Mesenchymal stem cell (in vitro differentiated cells and primary cell): ENCODE measurements at regions not wholly inside any gene's neighbourhood (a gene's known extent, or its start where the extent isn't known, plus 50 kb on each side); places are given as distances from the start of the nearest gene placed in this dataset.

Source experiments
- DNase-seq: peaks from one replicate; pipeline ENCODE4 v3.0.0-alpha.2; 2013
- H2AFZ ChIP-seq: one replicate; pipeline ENCODE4 v1.6.1; 2013; ENCODE audit warnings: low read depth, mild to moderate bottlenecking, control low read depth, inconsistent platforms, low read length, moderate library complexity
- H2AK5ac ChIP-seq: 2 replicates; pipeline ENCODE4 v1.6.1; 2013; ENCODE audit warnings: low read length, moderate library complexity, mild to moderate bottlenecking, inconsistent platforms; ENCODE audit not compliant: severe bottlenecking
- H2BK120ac ChIP-seq: one replicate; pipeline ENCODE4 v1.6.1; 2013; ENCODE audit warnings: low read depth, mild to moderate bottlenecking, inconsistent platforms, low read length, moderate library complexity
- H2BK12ac ChIP-seq, 2 experiments: one replicate each; pipeline ENCODE4 v1.6.1; 2013; ENCODE audit warnings: inconsistent platforms in 2 of 2, low read length in 2 of 2, mild to moderate bottlenecking in 2 of 2, moderate library complexity in 2 of 2, control low read depth in 1 of 2
- H2BK15ac ChIP-seq: one replicate; pipeline ENCODE4 v1.6.1; 2013; ENCODE audit warnings: mild to moderate bottlenecking, low read depth, inconsistent platforms; ENCODE audit not compliant: poor library complexity, severe bottlenecking
- H2BK5ac ChIP-seq: 2 replicates; pipeline ENCODE4 v1.6.1; 2013; ENCODE audit warnings: low read depth, mild to moderate bottlenecking, low read length, control low read depth, inconsistent platforms; ENCODE audit not compliant: poor library complexity, severe bottlenecking
- H3K14ac ChIP-seq, 2 experiments: one replicate each; pipeline ENCODE4 v1.6.1; 2013; ENCODE audit warnings: inconsistent platforms in 2 of 2, low read length in 2 of 2, control low read depth in 1 of 2, mild to moderate bottlenecking in 1 of 2, moderate library complexity in 1 of 2
- H3K18ac ChIP-seq, 2 experiments: one replicate each; pipeline ENCODE4 v1.6.1; 2013; ENCODE audit warnings: inconsistent platforms in 2 of 2, low read length in 2 of 2, control low read depth in 1 of 2, low read depth in 1 of 2, mild to moderate bottlenecking in 1 of 2
- H3K23ac ChIP-seq, 2 experiments: one replicate each; pipeline ENCODE4 v1.6.1; 2013; ENCODE audit warnings: inconsistent platforms in 2 of 2, low read length in 2 of 2, mild to moderate bottlenecking in 2 of 2, moderate library complexity in 2 of 2, control low read depth in 1 of 2
- H3K27ac ChIP-seq: 2 replicates; pipeline ENCODE4 v1.5.1; 2013; ENCODE audit warnings: mild to moderate bottlenecking, moderate library complexity, low read length, control low read depth, inconsistent platforms; ENCODE audit not compliant: poor library complexity, severe bottlenecking
- H3K27me3 ChIP-seq, 2 experiments: 2 replicates each; pipeline versions ENCODE4 v1.6.1 to v1.7.0; 2013; ENCODE audit warnings: low read length in 2 of 2, mild to moderate bottlenecking in 2 of 2, moderate library complexity in 2 of 2, control low read depth in 1 of 2, inconsistent platforms in 1 of 2; ENCODE audit not compliant: control insufficient read depth in 1 of 2, insufficient read depth in 1 of 2
- H3K36me3 ChIP-seq, 2 experiments: 2 replicates each; pipeline versions ENCODE4 v1.6.1 to v1.7.0; 2013; ENCODE audit warnings: low read length in 2 of 2, control low read depth in 1 of 2, inconsistent platforms in 1 of 2, low read depth in 1 of 2, mild to moderate bottlenecking in 1 of 2; ENCODE audit not compliant: insufficient read depth in 2 of 2, control insufficient read depth in 1 of 2
- H3K4ac ChIP-seq, 2 experiments: one replicate each; pipeline ENCODE4 v1.6.1; 2013; ENCODE audit warnings: inconsistent platforms in 2 of 2, low read length in 2 of 2, mild to moderate bottlenecking in 2 of 2, moderate library complexity in 2 of 2, control low read depth in 1 of 2, low read depth in 1 of 2
- H3K4me1 ChIP-seq: 2 replicates; pipeline ENCODE4 v1.6.1; 2013; ENCODE audit warnings: low read depth, low read length, control low read depth; ENCODE audit not compliant: control insufficient read depth, insufficient read depth
- H3K4me2 ChIP-seq: 2 replicates; pipeline ENCODE4 v1.6.1; 2013; ENCODE audit warnings: low read length, mild to moderate bottlenecking, inconsistent platforms; ENCODE audit not compliant: poor library complexity, severe bottlenecking
- H3K4me3 ChIP-seq, 2 experiments: 2 replicates each; pipeline versions ENCODE4 v1.5.1 to v1.7.0; 2013; ENCODE audit warnings: low read length in 2 of 2, mild to moderate bottlenecking in 2 of 2, control low read depth in 1 of 2, low read depth in 1 of 2; ENCODE audit not compliant: insufficient read depth in 1 of 2
- H3K79me1 ChIP-seq: replicated peaks from 2 replicates; pipeline ENCODE4 v1.6.1; 2013; ENCODE audit warnings: mild to moderate bottlenecking, control low read depth, low read length, inconsistent platforms; ENCODE audit not compliant: poor library complexity, severe bottlenecking
- H3K9ac ChIP-seq: 2 replicates; pipeline ENCODE4 v1.7.0; 2013; ENCODE audit warnings: mild to moderate bottlenecking, low read length, moderate library complexity
- H3K9me3 ChIP-seq: 2 replicates; pipeline ENCODE4 v1.7.0; 2013; ENCODE audit warnings: mild to moderate bottlenecking, low read length; ENCODE audit not compliant: control insufficient read depth
- H4K8ac ChIP-seq: one replicate; pipeline ENCODE4 v1.6.1; 2013; ENCODE audit warnings: inconsistent platforms, mild to moderate bottlenecking, low read length, moderate library complexity
- H4K91ac ChIP-seq: one replicate; pipeline ENCODE4 v1.6.1; 2013; ENCODE audit warnings: mild to moderate bottlenecking, low read length, inconsistent platforms
- WGBS: methylation state at CpG from one replicate; pipeline ENCODE4 v1.1.7; 2013; ENCODE audit warnings: mixed read lengths; 5-methylcytosine and 5-hydroxymethylcytosine counted together

DNA sequence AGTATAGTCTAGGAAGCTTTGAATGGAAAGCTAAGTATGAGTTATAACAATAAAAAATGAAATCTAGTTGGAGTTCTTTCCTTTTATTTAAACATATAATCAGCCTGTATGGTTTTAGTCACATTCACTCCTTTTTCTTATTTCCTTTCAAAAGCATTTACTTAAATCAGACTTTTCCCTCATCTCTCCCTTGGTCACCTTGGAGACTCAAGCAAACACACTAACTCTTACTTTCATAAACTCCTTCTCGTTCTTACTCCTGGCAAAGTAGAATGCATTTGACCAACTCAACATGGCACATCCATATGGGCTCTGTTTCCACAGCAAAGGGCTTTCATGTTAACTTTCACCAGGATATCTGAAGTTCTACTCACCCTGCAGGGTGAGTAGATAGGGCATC, 400.0 kb downstream of the LMO7 start:
- Histone ChIP-seq H4K91ac (no peak overlapping the region), H2BK120ac (no peak overlapping the region), H2AK5ac (no peak overlapping the region), H3K4ac (no peak overlapping the region), H3K79me1 (no peaks in the 10 kb centered on the region), H3K4me2 (no peak overlapping the region), H3K9ac (peak overlapping the region; percentile 56), H2AFZ (no peak overlapping the region), H3K14ac (no peak overlapping the region), H3K4me3 (no peak overlapping the region), H2BK15ac (no peak overlapping the region), H3K4me1 (no peaks in the 10 kb centered on the region), H3K27me3 (no peaks in the 10 kb centered on the region), H4K8ac (no peak overlapping the region), H3K27ac (no peak overlapping the region), H3K36me3 (no peaks in the 10 kb centered on the region), H3K9me3 (no peaks in the 10 kb centered on the region), H3K23ac (no peak overlapping the region), H2BK5ac (no peak overlapping the region), H3K18ac (no peak overlapping the region), H2BK12ac (peak overlapping the region in 1 of 2 experiments; percentile 54)
- DNase-seq, result peak; percentile 18
- WGBS, result 42% methylated on average over 1 of the region's 1 CpG

DNA sequence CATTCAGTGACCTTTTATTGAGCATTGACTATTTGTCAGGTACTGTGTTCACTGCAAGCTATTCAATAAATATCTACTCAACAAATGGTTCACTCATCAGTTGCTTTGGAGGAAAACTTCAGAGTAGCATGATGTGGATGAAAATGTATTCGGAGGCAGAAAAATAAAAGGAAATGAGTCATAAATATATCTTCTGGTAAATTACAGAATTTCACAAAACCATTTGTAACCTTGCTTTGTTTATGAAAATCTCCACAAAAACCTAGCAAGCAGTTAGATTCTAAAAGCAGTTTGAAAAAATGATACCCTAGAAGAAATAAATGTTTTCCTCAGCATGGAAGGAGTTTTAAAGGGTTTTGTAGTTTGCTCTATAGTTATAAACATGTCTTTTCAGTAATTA, 399.6 kb downstream of the LMO7 start:
- H3K36me3 ChIP-seq, result no peaks in the 10 kb centered on the region
- no peak overlapping the region for H3K14ac ChIP-seq
- H3K9me3 ChIP-seq, result no peaks in the 10 kb centered on the region
- H2BK15ac ChIP-seq, result no peak overlapping the region
- no peaks in the 10 kb centered on the region for H3K79me1 ChIP-seq
- H3K18ac ChIP-seq, result no peak overlapping the region
- DNase-seq, result peak; percentile 51
- H4K8ac ChIP-seq, result no peak overlapping the region
- H3K4me1 ChIP-seq, result no peaks in the 10 kb centered on the region
- H2AFZ ChIP-seq, result no peak overlapping the region
- H3K9ac ChIP-seq, result peak overlapping the region; percentile 56
- H2BK120ac ChIP-seq, result no peak overlapping the region
- no peak overlapping the region for H3K4ac ChIP-seq
- H3K4me3 ChIP-seq, result no peak overlapping the region
- no peak overlapping the region for H2BK5ac ChIP-seq
- H2AK5ac ChIP-seq, result no peak overlapping the region
- H2BK12ac ChIP-seq, result no peak overlapping the region
- H4K91ac ChIP-seq, result no peak overlapping the region
- no peak overlapping the region for H3K4me2 ChIP-seq
- no peak overlapping the region for H3K23ac ChIP-seq
- no peaks in the 10 kb centered on the region for H3K27me3 ChIP-seq
- H3K27ac ChIP-seq, result no peak overlapping the region
- no CpG with 5 or more reads among the region's 1 CpG for WGBS

DNA sequence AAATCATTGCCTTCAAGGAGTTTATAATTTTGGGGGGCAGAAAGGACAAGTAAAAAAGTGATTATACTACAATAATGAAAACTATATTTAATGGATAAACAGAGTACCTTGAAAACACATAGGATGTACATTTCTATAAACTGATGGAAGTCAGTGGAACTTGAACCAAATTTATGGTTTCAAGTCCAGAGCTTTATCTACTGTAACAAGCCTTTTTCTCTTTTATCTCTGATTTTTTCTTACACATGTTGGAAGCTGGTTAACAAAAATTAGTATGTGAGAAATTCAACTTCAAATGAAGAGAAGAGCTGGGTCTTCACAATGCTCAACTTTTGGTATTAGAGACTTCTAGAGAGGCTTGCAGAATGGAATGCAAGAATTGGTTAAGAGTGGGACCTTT, 393.6 kb downstream of the LMO7 start:
- Histone ChIP-seq H4K8ac (no peak overlapping the region), H3K4me3 (no peak overlapping the region), H3K4me1 (no peaks in the 10 kb centered on the region), H3K27ac (no peak overlapping the region), H4K91ac (no peak overlapping the region), H3K79me1 (no peaks in the 10 kb centered on the region), H3K27me3 (no peaks in the 10 kb centered on the region), H3K18ac (no peak overlapping the region), H3K9me3 (no peaks in the 10 kb centered on the region), H2BK12ac (no peak overlapping the region), H2BK15ac (no peak overlapping the region), H3K14ac (no peak overlapping the region), H3K23ac (no peak overlapping the region), H3K9ac (no peak overlapping the region), H2AK5ac (no peak overlapping the region), H3K4me2 (no peak overlapping the region), H3K36me3 (no peaks in the 10 kb centered on the region), H2AFZ (no peak overlapping the region), H2BK120ac (no peak overlapping the region), H2BK5ac (no peak overlapping the region), H3K4ac (no peak overlapping the region)
- no peak for DNase-seq

DNA sequence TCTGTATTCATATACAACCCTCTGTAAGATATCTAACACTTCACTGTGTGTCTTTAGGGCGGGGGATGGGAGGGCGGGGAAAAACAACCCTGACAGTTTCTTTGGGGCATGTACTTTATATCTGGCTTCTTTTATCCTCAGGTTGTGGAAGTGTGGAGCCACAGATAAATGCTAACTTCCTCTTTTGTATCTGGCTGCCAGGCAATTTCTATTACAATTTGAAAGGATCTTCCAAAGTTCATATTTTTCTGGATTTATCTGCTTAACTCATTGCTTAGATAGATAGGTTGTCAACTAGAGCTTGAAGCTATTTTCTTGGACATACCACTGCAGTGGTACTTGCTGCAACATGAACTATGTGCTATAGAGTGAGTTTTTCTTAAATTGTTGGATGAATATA, 393.0 kb downstream of the LMO7 start:
- Histone ChIP-seq H4K8ac (no peak overlapping the region), H2BK120ac (no peak overlapping the region), H3K4me3 (no peak overlapping the region), H2AFZ (no peak overlapping the region), H4K91ac (no peak overlapping the region), H2BK12ac (no peak overlapping the region), H3K18ac (no peak overlapping the region), H2BK15ac (no peak overlapping the region), H3K79me1 (no peaks in the 10 kb centered on the region), H3K14ac (no peak overlapping the region), H2AK5ac (no peak overlapping the region), H2BK5ac (no peak overlapping the region), H3K27me3 (no peaks in the 10 kb centered on the region), H3K27ac (no peak overlapping the region), H3K4ac (no peak overlapping the region), H3K9ac (no peak overlapping the region), H3K36me3 (no peaks in the 10 kb centered on the region), H3K4me1 (no peaks in the 10 kb centered on the region), H3K4me2 (no peak overlapping the region), H3K23ac (no peak overlapping the region), H3K9me3 (no peaks in the 10 kb centered on the region)
- no CpG with 5 or more reads among the region's 2 CpGs for WGBS
- DNase-seq, result no peak
